GM12878 (cell line): ENCODE measurements at regions not wholly inside any gene's neighbourhood (a gene's known extent, or its start where the extent isn't known, plus 50 kb on each side); places are given as distances from the start of the nearest gene placed in this dataset.

Experiments used
- ATAC-seq: fragments of 200-7000 bp; cut with Tn5 transposase; 3 replicates; pipeline ENCODE4 v1.9.1; 2020; ENCODE audit warnings: mild to moderate bottlenecking, moderate library complexity
- BruUV-seq: library from RNA; stranded (reverse); fragments of 400-500 nt; replicated peaks from 2 replicates; lab custom pipeline; 2021; lab: Mats Ljungman, UMichigan
- CTCF ChIA-PET: fragments of 300-600 bp; sonication (Branson Sonifier 250); formaldehyde crosslinking; extraction: SDS; loops from one replicate; lab custom pipeline; 2021; ENCODE audit warnings: inconsistent platforms; lab: Yijun Ruan, JAX
- POLR2A ChIA-PET: fragments of 350-600 bp; formaldehyde crosslinking; extraction: SDS; loops from one replicate; lab custom pipeline; 2021; ENCODE audit warnings: inconsistent platforms; lab: Charles Lee
- RAD21 ChIA-PET: fragments of 300-600 bp; sonication (Branson Sonifier 250); formaldehyde crosslinking; loops from one replicate; lab custom pipeline; 2023; ENCODE audit warnings: antibody characterized with exemption; ENCODE audit not compliant: unreplicated experiment; lab: Charles Lee
- SMC1A ChIA-PET: fragments of 300-600 bp; sonication (Branson Sonifier 250); formaldehyde crosslinking; loops from one replicate; lab custom pipeline; 2023; ENCODE audit not compliant: unreplicated experiment, uncharacterized antibody; lab: Charles Lee
- DNase-seq: peaks from one replicate; pipeline ENCODE4 v3.0.0-alpha.2; 2011; ENCODE audit warnings: low read depth, low spot score
- FAIRE-seq: peaks from 3 replicates; lab custom pipeline; 2011; peaks lifted over from hg19 to GRCh38; lab: Jason Lieb, UNC
- H2AFZ ChIP-seq: 2 replicates; pipeline ENCODE4 v1.6.0; 2011; ENCODE audit warnings: low read depth, low read length, control low read depth; ENCODE audit not compliant: control insufficient read depth
- H3K27ac ChIP-seq: 2 replicates; pipeline ENCODE4 v1.5.1; 2011; ENCODE audit warnings: control low read depth; ENCODE audit not compliant: control insufficient read depth, insufficient read depth
- H3K27me3 ChIP-seq, 2 experiments: replicated peaks in 1 of 2; 2 replicates each; pipeline versions ENCODE4 v1.6.0 to v1.6.1; 2011; ENCODE audit warnings: low read length in 1 of 2; ENCODE audit not compliant: control insufficient read depth in 2 of 2, insufficient read depth in 2 of 2
- H3K36me3 ChIP-seq, 2 experiments: 2 replicates each; pipeline ENCODE4 v1.5.1; 2011; ENCODE audit warnings: low read length in 1 of 2; ENCODE audit not compliant: control insufficient read depth in 2 of 2, insufficient read depth in 2 of 2
- H3K4me1 ChIP-seq: 2 replicates; pipeline ENCODE4 v1.6.1; 2011; ENCODE audit warnings: mild to moderate bottlenecking, low read length, moderate library complexity, mixed read lengths; ENCODE audit not compliant: control insufficient read depth, insufficient read depth
- H3K4me2 ChIP-seq: 2 replicates; pipeline ENCODE4 v1.6.0; 2011; ENCODE audit warnings: control low read depth; ENCODE audit not compliant: control insufficient read depth, insufficient read depth
- H3K4me3 ChIP-seq: fragments of 200-600 bp; sonication (generic); 2 replicates; pipeline ENCODE4 v1.5.1; 2016
- H3K79me2 ChIP-seq: 2 replicates; pipeline ENCODE4 v1.6.0; 2011; ENCODE audit warnings: low read length; ENCODE audit not compliant: control insufficient read depth, insufficient read depth
- H3K9ac ChIP-seq: 2 replicates; pipeline ENCODE4 v1.8.0; 2011; ENCODE audit warnings: low read length, control low read depth, mixed read lengths; ENCODE audit not compliant: control insufficient read depth, insufficient read depth
- H3K9me3 ChIP-seq: replicated peaks from 3 replicates; pipeline ENCODE4 v1.5.1; 2011; ENCODE audit warnings: mild to moderate bottlenecking, low read length; ENCODE audit not compliant: control insufficient read depth, insufficient read depth
- H4K20me1 ChIP-seq: 2 replicates; pipeline ENCODE4 v1.6.0; 2011; ENCODE audit not compliant: control insufficient read depth, insufficient read depth
- BRCA1 ChIP-seq: IDR thresholded peaks from 2 replicates; pipeline ENCODE4 v1.6.1; 2011; ENCODE audit warnings: low read depth, low read length, improper control_type of control experiment
- EED ChIP-seq: sonication (generic); IDR thresholded peaks from 2 replicates; pipeline ENCODE4 v1.6.1; 2016; ENCODE audit warnings: antibody characterized with exemption, low read depth
- JUNB ChIP-seq: IDR thresholded peaks from 2 replicates; pipeline ENCODE4 v1.6.1; 2016; ENCODE audit warnings: antibody characterized with exemption, mild to moderate bottlenecking
- POU2F2 ChIP-seq: IDR thresholded peaks from 3 replicates; pipeline ENCODE4 v1.6.1; 2011; ENCODE audit warnings: low read depth, mild to moderate bottlenecking, low read length, borderline replicate concordance
- TBL1XR1 ChIP-seq: IDR thresholded peaks from 2 replicates; pipeline ENCODE4 v1.6.1; 2012; ENCODE audit warnings: low read depth, low read length, improper control_type of control experiment
- WGBS: methylation state at CpG from one replicate; pipeline ENCODE4 v1.1.6; 2016; ENCODE audit warnings: low lambda C conversion rate; ENCODE audit not compliant: insufficient replicate concordance, insufficient coverage; ENCODE audit errors: missing lambda C conversion rate; 5-methylcytosine and 5-hydroxymethylcytosine counted together
- in situ Hi-C: fragments of 300-500 bp; cut with MboI; formaldehyde crosslinking; loops from 9 replicates; pipeline ENCODE4 v1.14.3; 2018; ENCODE audit warnings: mixed read lengths
- intact Hi-C: fragments of 100-400 bp; cut with micrococcal nuclease; formaldehyde crosslinking; loops from one replicate; pipeline ENCODE4 v1.14.2; 2022; ENCODE audit not compliant: unreplicated experiment

GRCh38 chr7:80588591-80588990 is 49.9 kb upstream of the CD36 start:
- Histone ChIP-seq H2AFZ (no peak overlapping the region), H3K27me3 (no peaks in the 10 kb centered on the region), H3K9me3 (no peaks in the 10 kb centered on the region), H4K20me1 (no peaks in the 10 kb centered on the region), H3K36me3 (no peaks in the 10 kb centered on the region), H3K4me1 (no peaks in the 10 kb centered on the region), H3K4me2 (no peak overlapping the region), H3K27ac (no peak overlapping the region)
- ChIA-PET RAD21 (no interaction called here), CTCF (no interaction called here), SMC1A (no interaction called here), POLR2A (no interaction called here)
- intact Hi-C loops = no loop called here
- ATAC-seq = no peak
- no TSS peak for BruUV-seq
- in situ Hi-C loops = no loop called here
- TF ChIP-seq TBL1XR1 = no peak
- no peak for TF ChIP-seq EED
- TF ChIP-seq JUNB = no peak
- no peak for TF ChIP-seq POU2F2
- TF ChIP-seq BRCA1 = no peak
- TF ChIP-seq, all 136 proteins: peak for 0
- no peaks in the 10 kb centered on the region for H3K79me2 ChIP-seq
- no peak overlapping the region for H3K9ac ChIP-seq
- 22% methylated on average over 3 of the region's 3 CpGs for WGBS
- no peak for DNase-seq
- H3K4me3 ChIP-seq = no peak overlapping the region
- FAIRE-seq = no peak
